Mucosa of rectum (tissue), 2 donors: ENCODE measurements at regions not wholly inside any gene's neighbourhood (a gene's known extent, or its start where the extent isn't known, plus 50 kb on each side); places are given as distances from the start of the nearest gene placed in this dataset.

Experiments
- H3K27ac ChIP-seq, 2 donors: one replicate each; pipeline ENCODE4 v1.7.0; 2013; ENCODE audit warnings: inconsistent platforms in 2 of 2, low read depth in 2 of 2, low read length in 2 of 2
- H3K27me3 ChIP-seq, 2 donors: one replicate each; pipeline ENCODE4 v1.7.0; 2013; ENCODE audit warnings: low read length in 2 of 2; ENCODE audit not compliant: control insufficient read depth in 2 of 2, insufficient read depth in 2 of 2
- H3K36me3 ChIP-seq, 2 donors: one replicate each; pipeline ENCODE4 v1.7.0; 2013; ENCODE audit warnings: low read length in 2 of 2; ENCODE audit not compliant: control insufficient read depth in 2 of 2, insufficient read depth in 2 of 2
- H3K4me1 ChIP-seq, 2 donors: one replicate each; pipeline ENCODE4 v1.7.0; 2013; ENCODE audit warnings: low read length in 2 of 2, mild to moderate bottlenecking in 1 of 2; ENCODE audit not compliant: control insufficient read depth in 2 of 2, insufficient read depth in 2 of 2
- H3K4me3 ChIP-seq, 2 donors: one replicate each; pipeline ENCODE4 v1.7.0; 2013; ENCODE audit warnings: low read length in 2 of 2
- H3K9ac ChIP-seq, 2 donors: one replicate each; pipeline ENCODE4 v1.7.0; 2013; ENCODE audit warnings: low read length in 2 of 2, low read depth in 1 of 2, mild to moderate bottlenecking in 1 of 2
- H3K9me3 ChIP-seq, 2 donors: one replicate each; pipeline ENCODE4 v1.7.0; 2013; ENCODE audit warnings: low read length in 2 of 2; ENCODE audit not compliant: control insufficient read depth in 2 of 2
- donor health status: healthy.
- donor health status: Normal muscosa, but diverticular disease.

GRCh38 chr10:78643513-78643912 is 425.3 kb upstream of the ZMIZ1 start:
- H3K9me3 ChIP-seq: no peaks in the 10 kb centered on the region
- no peaks in the 10 kb centered on the region for H3K27me3 ChIP-seq
- no peak overlapping the region for H3K4me3 ChIP-seq
- H3K4me1 ChIP-seq: no peaks in the 10 kb centered on the region
- no peak overlapping the region for H3K9ac ChIP-seq
- no peaks in the 10 kb centered on the region for H3K36me3 ChIP-seq
- H3K27ac ChIP-seq: no peak overlapping the region

- H3K9me3 ChIP-seq: no peaks in the 10 kb centered on the region
- H3K27ac ChIP-seq: no peak overlapping the region
- no peak overlapping the region for H3K9ac ChIP-seq
- H3K36me3 ChIP-seq: no peaks in the 10 kb centered on the region
- H3K4me3 ChIP-seq: no peak overlapping the region
- no peaks in the 10 kb centered on the region for H3K27me3 ChIP-seq
- H3K4me1 ChIP-seq: no peaks in the 10 kb centered on the region
Measured at GRCh38 chr10:78644550-78644949, 424.2 kb upstream of the ZMIZ1 start.

GRCh38 chr10:78645169-78645686 is 423.5 kb upstream of the ZMIZ1 start:
- Histone ChIP-seq H3K4me1 (no peaks in the 10 kb centered on the region), H3K9me3 (no peaks in the 10 kb centered on the region), H3K27me3 (no peaks in the 10 kb centered on the region), H3K27ac (no peak overlapping the region), H3K4me3 (no peak overlapping the region), H3K9ac (no peak overlapping the region), H3K36me3 (no peaks in the 10 kb centered on the region)

GRCh38 chr10:78645975-78646374 is 422.8 kb upstream of the ZMIZ1 start:
- no peak overlapping the region for H3K9ac ChIP-seq
- H3K4me1 ChIP-seq: no peaks in the 10 kb centered on the region
- H3K27me3 ChIP-seq: no peaks in the 10 kb centered on the region
- no peak overlapping the region for H3K4me3 ChIP-seq
- no peaks in the 10 kb centered on the region for H3K36me3 ChIP-seq
- no peak overlapping the region for H3K27ac ChIP-seq
- no peaks in the 10 kb centered on the region for H3K9me3 ChIP-seq

- no peak overlapping the region for H3K27ac ChIP-seq
- no peaks in the 10 kb centered on the region for H3K27me3 ChIP-seq
Measured at GRCh38 chr10:78648256-78648860, 420.4 kb upstream of the ZMIZ1 start.

GRCh38 chr10:78649429-78649828 is 419.3 kb upstream of the ZMIZ1 start:
- no peak overlapping the region for H3K4me3 ChIP-seq
- H3K9me3 ChIP-seq: no peaks in the 10 kb centered on the region
- H3K9ac ChIP-seq: no peak overlapping the region
- H3K36me3 ChIP-seq: no peaks in the 10 kb centered on the region
- H3K27me3 ChIP-seq: no peaks in the 10 kb centered on the region
- no peak overlapping the region for H3K27ac ChIP-seq
- H3K4me1 ChIP-seq: no peaks in the 10 kb centered on the region

More at GRCh38 chr10:78648256-78648860, 420.4 kb upstream of the ZMIZ1 start:
- H3K9ac ChIP-seq: no peak overlapping the region
- no peak overlapping the region for H3K4me3 ChIP-seq
- no peaks in the 10 kb centered on the region for H3K36me3 ChIP-seq
- H3K9me3 ChIP-seq: no peaks in the 10 kb centered on the region
- H3K4me1 ChIP-seq: no peaks in the 10 kb centered on the region

- no peak overlapping the region for H3K9ac ChIP-seq
- H3K4me3 ChIP-seq: no peak overlapping the region
- no peaks in the 10 kb centered on the region for H3K27me3 ChIP-seq
- no peak overlapping the region for H3K27ac ChIP-seq
- no peaks in the 10 kb centered on the region for H3K36me3 ChIP-seq
- H3K9me3 ChIP-seq: no peaks in the 10 kb centered on the region
- no peaks in the 10 kb centered on the region for H3K4me1 ChIP-seq
Measured at GRCh38 chr10:78650122-78650521, 418.6 kb upstream of the ZMIZ1 start.

- H3K27me3 ChIP-seq: no peaks in the 10 kb centered on the region
Measured at GRCh38 chr10:78651287-78651686, 417.5 kb upstream of the ZMIZ1 start.

GRCh38 chr10:78653555-78653954 is 415.2 kb upstream of the ZMIZ1 start:
- no peak overlapping the region for H3K4me3 ChIP-seq
- H3K36me3 ChIP-seq: no peaks in the 10 kb centered on the region
- H3K27me3 ChIP-seq: no peaks in the 10 kb centered on the region
- H3K27ac ChIP-seq: no peak overlapping the region
- no peaks in the 10 kb centered on the region for H3K4me1 ChIP-seq
- H3K9ac ChIP-seq: no peak overlapping the region
- H3K9me3 ChIP-seq: no peaks in the 10 kb centered on the region

More at GRCh38 chr10:78651287-78651686, 417.5 kb upstream of the ZMIZ1 start:
- no peak overlapping the region for H3K9ac ChIP-seq
- H3K27ac ChIP-seq: no peak overlapping the region
- H3K36me3 ChIP-seq: no peaks in the 10 kb centered on the region
- no peak overlapping the region for H3K4me3 ChIP-seq
- H3K9me3 ChIP-seq: no peaks in the 10 kb centered on the region
- H3K4me1 ChIP-seq: no peaks in the 10 kb centered on the region

- H3K27ac ChIP-seq: no peak overlapping the region
- no peak overlapping the region for H3K4me3 ChIP-seq
- H3K27me3 ChIP-seq: no peaks in the 10 kb centered on the region
- no peaks in the 10 kb centered on the region for H3K9me3 ChIP-seq
- H3K9ac ChIP-seq: no peak overlapping the region
- H3K36me3 ChIP-seq: no peaks in the 10 kb centered on the region
- no peaks in the 10 kb centered on the region for H3K4me1 ChIP-seq
Measured at GRCh38 chr10:78654047-78654590, 414.6 kb upstream of the ZMIZ1 start.
